SK-N-MC (cell line): ENCODE measurements at regions not wholly inside any gene's neighbourhood (a gene's known extent, or its start where the extent isn't known, plus 50 kb on each side); places are given as distances from the start of the nearest gene placed in this dataset.
"Not testable (repeated sequence)": the region's sequence is repeated elsewhere in the genome, so short reads cannot be mapped to it uniquely, and the experiment has no call there.

ENCODE experiments used
- EZH2 ChIP-seq: fragments of 200-600 bp; sonication (generic); IDR thresholded peaks from one replicate; pipeline ENCODE4 v1.6.1; 2017; ENCODE audit warnings: antibody characterized with exemption
- FOXP2 ChIP-seq: optimal IDR thresholded peaks from 2 replicates; pipeline ENCODE3; 2011; ENCODE audit warnings: mild to moderate bottlenecking, moderate library complexity; ENCODE audit not compliant: insufficient read depth; ENCODE audit errors: extremely low read length, control extremely low read depth
- POLR2AphosphoS5 ChIP-seq: IDR thresholded peaks from 2 replicates; pipeline ENCODE4 v1.6.1; 2012; ENCODE audit warnings: mild to moderate bottlenecking, low read depth, low read length, borderline replicate concordance

GRCh38 chr3:75288972-75289574 is 375.1 kb upstream of the FRG2C start:
- TF ChIP-seq POLR2AphosphoS5, EZH2, FOXP2: not testable (repeated sequence)
